Amygdala (tissue), 56 donors: ENCODE measurements at regions not wholly inside any gene's neighbourhood (a gene's known extent, or its start where the extent isn't known, plus 50 kb on each side); places are given as distances from the start of the nearest gene placed in this dataset.

ENCODE experiments used
- DNase-seq, 56 donors: peaks; one replicate each; lab custom pipeline; 2025; lab: John Stamatoyannopoulos, UW

DNA sequence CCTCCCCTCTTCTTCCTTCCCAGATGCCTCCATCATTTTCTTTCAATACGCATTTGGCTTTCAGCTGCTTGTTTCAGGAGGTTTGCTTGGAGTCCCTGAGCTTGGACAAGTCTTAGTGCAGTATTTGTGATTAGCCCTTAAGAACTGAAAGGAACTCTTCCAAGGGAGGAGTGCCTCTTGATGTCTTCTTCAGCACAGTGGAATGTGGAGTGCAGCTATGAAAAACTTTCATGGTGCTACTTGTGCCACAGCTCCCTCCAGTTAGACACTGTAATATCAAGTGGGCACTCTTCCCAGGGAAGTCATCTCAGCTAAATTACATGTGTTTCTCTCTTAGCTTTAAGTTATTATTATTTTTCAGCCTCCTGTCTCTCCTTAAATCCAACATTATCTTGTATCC, 173.1 kb downstream of the NECTIN3 start:
- DNase-seq, result no peak

- DNase-seq, result no peak
Measured at GRCh38 chr3:111246967-111247760, 175.5 kb downstream of the NECTIN3 start.

GRCh38 chr3:111248406-111248805, 176.8 kb downstream of the NECTIN3 start:
- DNase-seq, result no peak

GRCh38 chr3:111249421-111249820, 177.8 kb downstream of the NECTIN3 start:
- no peak for DNase-seq

DNA sequence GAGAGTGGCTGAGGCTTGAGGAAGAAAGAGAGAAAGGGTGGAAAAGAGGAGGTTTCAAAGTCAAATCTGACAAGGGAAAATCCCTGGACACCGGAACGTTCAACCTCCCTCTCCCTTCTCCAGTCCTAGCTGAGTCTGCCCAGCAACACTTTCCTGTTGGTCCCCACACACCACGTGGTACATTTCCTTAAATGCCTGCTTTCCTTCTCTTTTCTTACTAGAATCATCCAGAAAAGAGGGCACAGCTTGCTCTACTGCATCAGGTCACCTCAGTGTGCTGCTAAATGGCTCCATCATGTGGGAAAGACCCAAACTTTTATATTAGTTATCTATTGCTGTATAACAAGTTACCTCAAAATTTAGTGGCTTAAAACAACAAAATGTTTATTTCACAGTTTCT, 181.2 kb downstream of the NECTIN3 start:
- peak in 21 of 56 donors; percentile 0 to 58 (median 5) for DNase-seq

DNA sequence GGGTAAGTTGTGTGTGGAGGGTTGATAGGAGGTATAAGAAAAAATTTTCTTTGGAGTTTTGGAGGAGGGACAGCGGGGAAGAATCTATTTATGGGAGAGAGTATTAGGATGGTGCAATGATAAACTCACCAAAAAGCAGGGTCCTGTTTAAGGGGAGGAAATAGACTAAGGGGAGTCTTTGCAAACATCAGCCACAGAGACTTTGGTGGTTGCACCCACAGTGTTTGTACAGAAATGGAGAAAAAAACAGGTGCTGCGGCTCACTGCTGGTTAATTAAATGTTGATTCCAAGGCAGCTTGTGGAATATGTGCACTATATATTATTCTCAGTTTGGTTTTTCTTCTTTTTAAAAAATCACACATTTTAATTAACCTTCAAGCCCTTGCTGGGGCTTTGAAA, 182.1 kb downstream of the NECTIN3 start:
- DNase-seq, result no peak

DNA sequence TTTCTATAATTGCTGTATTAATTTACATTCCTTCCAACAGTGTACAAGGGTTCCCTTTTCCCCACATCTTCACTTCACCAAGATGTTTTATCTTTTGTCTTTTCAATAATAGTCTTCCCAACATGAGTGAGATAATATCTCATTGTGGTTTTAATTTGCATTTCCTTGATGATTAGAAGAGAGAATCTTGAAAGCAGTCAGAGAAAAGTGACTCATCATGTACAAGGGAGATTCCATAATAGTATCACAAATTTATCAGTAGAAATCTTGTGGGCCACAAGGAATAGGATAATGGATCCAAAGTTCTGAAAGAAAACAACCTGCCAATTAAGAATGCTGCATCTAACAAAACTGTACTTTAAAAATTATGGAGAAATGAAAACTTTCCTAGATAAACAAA, 189.3 kb downstream of the NECTIN3 start:
- DNase-seq, result no peak

GRCh38 chr3:111269777-111270176, 198.2 kb downstream of the NECTIN3 start:
- DNase-seq, result no peak

GRCh38 chr3:111277226-111277625, 205.6 kb downstream of the NECTIN3 start:
- peak in 1 of 56 donors; percentile 1 for DNase-seq

DNA sequence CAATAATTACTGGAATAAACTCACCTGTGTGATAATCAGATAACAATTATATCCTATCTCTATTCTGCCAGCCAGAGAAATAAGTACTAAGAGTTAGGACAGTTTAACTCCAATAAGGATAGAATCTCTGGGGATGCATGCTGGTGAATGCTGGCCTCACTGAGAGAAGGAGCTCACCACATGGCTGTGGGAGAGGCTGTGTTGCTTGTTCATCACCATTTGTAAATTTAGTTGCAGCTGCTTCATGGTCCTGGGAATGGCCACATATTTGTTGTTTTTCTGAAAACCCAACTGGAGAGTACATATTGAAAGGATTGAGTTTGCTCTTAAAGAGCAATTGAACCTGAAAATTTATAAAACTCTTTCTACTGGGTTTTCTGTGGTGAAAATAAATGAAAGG, 207.3 kb downstream of the NECTIN3 start:
- no peak for DNase-seq

GRCh38 chr3:111282024-111282423, 210.4 kb downstream of the NECTIN3 start:
- DNase-seq, result no peak

DNA sequence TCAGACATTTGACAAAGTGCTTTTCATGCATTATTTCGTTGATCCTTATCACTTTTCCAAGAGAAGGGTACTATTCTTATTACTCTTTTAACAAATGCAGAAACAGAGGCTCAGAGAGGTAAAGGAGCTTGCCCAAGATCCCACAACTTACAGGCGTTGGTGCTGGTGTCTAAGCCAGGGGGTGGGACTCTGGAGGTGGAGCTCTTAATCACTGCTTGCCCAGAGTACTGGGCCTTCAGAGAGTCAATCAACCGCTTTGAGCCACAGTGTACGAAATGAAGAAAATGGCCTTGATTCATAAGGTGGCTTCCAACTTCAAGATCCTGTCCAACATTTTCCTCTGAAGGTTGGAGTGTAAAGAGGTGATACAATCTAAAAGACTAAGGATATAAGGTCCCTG, 211.5 kb downstream of the NECTIN3 start:
- DNase-seq, result no peak

GRCh38 chr3:111284503-111285183, 213.0 kb downstream of the NECTIN3 start:
- no peak for DNase-seq

DNA sequence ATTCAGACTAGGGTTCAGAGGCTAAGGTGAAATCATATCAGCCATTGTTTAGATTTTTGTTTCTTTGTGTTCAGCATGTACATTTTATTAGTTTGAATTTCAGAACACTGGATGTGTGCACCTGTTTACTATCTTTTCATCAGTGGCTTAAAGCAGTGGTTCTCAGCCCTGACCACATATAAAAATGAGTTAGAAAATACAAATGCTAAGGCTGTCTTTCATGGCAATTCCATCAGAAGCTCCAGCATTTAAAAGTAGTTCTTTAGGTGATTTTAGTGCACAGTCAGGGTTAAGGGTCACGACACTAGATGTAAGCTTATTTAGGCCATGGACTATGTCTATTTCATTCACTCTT, 213.5 kb downstream of the NECTIN3 start:
- DNase-seq, result no peak

GRCh38 chr3:111285694-111286093, 214.1 kb downstream of the NECTIN3 start:
- DNase-seq, result peak in 2 of 56 donors; percentile 0 to 1

DNA sequence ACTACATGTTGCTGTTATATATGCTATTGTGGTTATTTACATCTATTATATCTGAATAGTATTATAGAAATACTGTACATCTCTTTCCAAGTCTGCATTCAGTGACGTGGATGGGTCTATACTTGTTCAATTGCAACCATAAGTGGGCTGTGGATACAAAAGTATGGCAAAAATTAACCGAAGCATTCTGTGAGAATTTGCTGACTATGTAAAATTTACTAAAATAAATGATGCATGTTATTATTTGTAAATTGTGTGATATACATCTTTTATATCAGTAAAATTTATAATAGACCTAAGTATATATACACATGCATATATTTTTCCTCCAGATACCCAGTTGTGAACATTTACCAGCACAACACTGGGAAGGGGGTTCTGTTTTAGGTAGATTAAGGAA, 215.1 kb downstream of the NECTIN3 start:
- no peak for DNase-seq

GRCh38 chr3:111292117-111292516, 220.5 kb downstream of the NECTIN3 start:
- DNase-seq, result no peak

DNA sequence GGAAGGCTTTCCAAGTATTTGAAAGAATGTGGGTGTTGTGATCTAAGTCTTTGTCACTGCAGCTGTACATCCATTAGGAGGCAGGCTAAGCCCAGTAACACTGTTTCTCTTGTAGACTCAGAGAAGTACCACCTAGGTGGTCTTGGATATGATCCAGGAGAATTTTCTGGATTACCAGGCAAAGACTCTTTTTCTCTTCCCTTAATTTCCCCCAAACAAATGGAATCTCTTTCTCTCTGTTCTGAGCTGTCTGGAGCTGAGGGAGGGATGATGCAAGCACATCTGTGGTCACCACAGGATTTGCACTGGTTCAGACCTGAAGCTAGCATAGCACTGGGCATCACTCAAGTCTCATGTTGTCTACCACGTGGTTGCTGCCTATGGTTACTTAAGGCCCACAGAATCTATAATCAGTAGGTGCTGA, 227.6 kb downstream of the NECTIN3 start:
- DNase-seq, result no peak

- no peak for DNase-seq
Measured at GRCh38 chr3:111301238-111301798, 229.7 kb downstream of the NECTIN3 start.

GRCh38 chr3:111302063-111302462, 230.4 kb downstream of the NECTIN3 start:
- no peak for DNase-seq

DNA sequence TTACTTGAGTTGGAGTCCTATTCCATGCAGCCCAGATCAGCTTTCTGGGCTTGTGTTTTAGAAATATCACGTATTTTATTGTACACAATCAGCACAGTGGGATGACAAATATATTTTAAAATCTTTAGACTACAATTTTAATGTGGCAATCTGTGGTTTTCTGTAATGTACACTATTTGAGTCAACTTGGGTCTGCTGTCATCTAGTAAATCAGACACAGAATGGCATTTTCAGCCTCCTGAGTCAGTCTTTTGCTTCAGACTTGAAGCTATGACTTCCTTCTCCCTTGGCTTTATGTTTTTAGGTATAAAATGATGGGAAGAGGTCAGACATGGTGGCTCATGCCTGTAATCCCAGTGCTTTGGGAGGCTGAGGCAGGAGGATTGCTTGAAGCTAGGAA, 232.1 kb downstream of the NECTIN3 start:
- DNase-seq, result no peak

DNA sequence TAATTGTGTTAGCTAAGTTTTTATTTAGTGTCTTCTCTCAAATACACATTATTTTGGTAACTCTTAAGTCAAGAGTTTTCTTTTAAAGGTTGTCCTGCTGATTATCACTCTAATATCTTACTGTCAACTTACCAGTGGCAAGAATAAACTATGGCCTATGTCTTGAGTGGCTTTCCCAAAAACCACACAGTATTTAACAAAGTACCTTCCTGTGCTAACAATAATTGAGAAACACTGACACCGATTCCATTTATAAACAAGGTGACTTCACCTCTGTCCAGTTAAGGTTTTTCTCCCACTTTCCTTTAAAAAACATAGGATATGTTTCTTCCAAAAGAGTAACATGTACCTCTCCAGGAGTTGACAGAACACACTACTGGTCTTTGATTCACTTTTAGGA, 234.3 kb upstream of the CD96 start:
- no peak for DNase-seq
